AG08396 (cell line): ENCODE measurements at regions not wholly inside any gene's neighbourhood (a gene's known extent, or its start where the extent isn't known, plus 50 kb on each side); places are given as distances from the start of the nearest gene placed in this dataset.
A peak's percentile ranks its signal among the peaks of the same experiment; 100 is the strongest.
"Not testable (repeated sequence)": the region's sequence is repeated elsewhere in the genome, so short reads cannot be mapped to it uniquely, and the experiment has no call there.

Experiments used
- DNase-seq: peaks from one replicate; pipeline ENCODE4 v3.0.0; 2012; ENCODE audit warnings: low spot score, mixed read lengths

DNA sequence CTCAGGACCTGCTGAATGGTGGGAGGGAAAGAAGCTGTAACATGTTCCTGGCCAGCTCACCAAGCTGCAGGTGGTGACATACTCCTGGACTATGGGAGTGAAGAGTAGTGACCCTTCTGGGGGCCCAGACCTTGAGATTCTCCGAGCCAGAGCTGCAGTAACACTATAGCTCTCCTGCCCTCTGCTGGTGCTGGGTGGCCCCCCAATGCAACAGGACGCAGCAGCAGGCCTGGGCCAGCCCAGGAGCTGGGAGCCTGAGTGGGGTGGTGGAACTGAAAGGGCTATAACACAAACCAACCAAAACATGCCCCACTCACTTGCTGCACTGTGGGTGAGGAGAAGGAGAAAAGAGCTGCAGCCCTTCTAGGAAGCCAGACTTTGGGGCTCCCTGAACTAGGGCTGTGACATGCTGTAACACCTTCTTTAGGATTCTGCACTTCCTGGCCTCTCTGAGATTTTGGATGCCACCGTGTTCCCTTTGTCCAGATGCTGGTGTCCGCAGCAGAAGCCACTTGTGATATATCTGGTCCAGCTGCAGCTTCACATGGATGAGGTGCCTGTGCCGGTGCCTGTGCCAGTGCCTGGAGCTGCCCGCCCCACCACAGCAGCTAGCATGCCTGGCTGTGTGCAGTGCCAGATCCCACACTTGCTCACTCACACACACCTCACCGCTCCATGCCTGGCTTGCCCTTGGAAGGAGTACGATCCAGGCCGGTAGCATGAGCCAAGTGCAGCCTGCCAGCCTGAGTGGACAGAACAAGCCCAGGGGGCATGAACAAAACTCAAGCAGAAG, 636.8 kb upstream of the KCNMB2 start:
- DNase-seq, result no peak

DNA sequence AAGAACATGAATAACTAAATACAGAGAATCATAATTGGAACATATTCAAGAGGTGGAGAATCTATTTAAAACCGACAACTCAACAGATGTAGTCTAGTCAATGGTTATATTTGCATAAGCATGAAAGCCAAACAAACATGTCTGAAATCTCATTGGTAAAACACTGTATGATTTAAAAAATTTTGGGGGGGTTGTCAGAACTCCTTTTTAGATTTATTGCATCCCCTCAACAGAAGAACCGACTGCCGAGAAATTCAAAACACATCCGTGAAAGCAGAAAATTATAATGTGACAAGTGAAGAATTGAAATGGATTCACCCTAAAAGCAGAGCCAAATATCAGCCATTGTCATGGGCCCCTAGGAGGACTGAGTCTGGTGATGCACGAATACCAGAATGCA, 633.4 kb upstream of the KCNMB2 start:
- DNase-seq, result no peak

DNA sequence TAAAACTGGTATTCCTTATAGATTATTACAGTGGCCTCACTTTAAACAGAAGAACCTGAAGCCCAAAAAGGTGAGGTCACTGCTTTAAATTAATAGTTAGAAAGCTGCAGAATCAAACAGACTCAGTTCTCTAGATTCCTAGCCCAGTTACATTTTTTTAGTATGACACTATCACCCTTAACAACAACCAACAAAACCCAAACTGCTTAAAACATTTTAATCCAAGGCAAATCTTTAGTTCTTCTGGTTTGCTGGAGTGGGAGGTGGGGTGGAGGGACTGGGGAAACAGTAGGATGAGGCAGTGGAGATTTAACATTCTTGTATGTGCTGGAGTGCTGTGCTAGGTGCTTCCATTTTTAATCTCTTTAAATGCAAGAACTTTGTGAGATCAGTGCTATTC, 631.6 kb upstream of the KCNMB2 start:
- peak; percentile 41 for DNase-seq

DNA sequence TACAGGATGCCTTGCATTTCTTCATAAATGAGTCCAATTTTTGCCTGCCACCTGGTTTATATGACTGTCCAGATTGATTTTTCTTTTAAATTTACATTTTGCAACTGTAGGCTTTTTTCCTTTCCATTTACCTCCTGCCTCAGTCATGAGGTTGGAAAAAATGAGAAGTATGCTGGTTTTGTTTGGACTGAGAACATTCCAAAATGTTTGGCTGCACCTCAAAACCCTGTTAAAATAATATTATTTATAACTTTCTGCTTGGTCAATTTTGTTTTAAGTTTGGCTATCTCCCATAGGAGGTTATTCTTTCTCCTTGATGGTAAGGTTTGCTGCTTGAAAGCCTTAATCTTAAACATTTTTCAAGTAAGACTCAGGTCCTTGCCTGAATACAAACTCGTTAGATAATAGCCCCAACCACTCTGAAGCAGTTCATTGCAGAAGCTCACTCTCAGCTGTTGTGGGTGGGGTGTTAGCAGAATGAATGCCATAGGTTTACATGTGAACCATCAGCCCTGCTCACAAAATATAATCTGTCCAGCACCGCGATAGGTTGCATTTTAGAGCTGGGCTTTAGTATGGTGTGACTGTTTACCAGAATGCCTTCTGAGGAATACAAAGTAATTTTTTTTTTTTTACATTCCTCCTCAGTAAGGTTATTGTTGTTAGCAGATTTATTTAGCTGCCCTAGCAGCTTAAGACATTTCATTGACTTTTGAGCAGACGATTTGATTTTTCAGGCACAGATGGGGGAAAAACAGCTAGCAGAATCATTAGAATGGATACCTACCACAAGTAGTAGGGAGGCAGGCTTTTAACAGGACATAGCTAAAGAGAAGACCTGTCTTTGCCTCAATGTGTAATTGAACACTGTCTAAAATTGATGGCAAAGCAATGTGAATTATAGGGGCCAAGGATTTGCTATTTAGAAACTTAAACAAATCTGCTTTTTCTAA, 630.8 kb upstream of the KCNMB2 start:
- peak; percentile 67 for DNase-seq

DNA sequence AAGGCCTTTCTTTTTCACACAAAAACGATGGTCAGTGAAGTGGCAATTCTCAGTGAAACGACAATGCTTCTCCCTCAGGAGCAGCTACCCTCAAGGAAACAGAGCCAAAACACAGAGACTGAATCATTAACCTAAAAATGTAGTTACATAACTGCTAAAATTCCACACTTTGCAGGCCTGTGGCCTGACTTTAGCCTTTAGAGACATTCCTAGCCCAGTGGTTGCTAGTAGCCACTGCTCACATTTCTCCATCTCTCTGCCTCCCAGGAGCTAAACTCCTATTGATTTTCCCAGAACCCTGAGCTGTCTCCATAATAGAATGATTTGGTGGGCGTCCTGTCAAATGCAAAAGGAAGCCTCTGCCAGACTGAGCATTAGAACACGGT, 630.1 kb upstream of the KCNMB2 start:
- DNase-seq, result peak; percentile 81

DNA sequence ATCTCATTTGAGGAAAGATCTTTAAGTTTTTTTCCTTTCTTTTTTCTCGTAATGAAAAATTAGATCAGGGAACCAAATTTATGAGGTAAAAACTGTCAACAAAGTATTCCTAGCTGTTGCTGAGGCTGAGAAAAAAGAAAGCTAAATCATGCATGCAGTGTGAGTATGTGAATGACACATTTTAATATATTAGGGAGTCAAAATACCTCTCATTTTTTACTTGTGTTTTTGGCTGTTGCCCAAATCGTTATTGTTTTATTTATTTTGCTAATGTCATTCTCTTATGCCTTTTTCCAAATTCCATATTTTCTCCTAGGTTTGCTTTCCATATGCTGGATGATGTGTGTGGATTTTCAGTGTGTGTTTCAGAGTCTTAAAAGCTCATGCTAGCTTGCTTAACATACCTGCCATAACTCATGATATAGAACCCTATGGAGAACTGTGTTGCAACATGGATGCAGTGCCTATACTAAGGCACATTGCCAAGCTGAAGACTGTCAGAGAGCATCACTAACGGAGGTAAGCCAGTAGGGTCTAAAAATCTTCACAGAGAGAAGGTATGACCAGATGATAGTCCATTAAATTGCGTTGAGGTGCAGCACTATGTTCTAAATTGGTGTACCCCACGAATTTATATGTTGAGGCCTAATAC, 629.5 kb upstream of the KCNMB2 start:
- no peak for DNase-seq

DNA sequence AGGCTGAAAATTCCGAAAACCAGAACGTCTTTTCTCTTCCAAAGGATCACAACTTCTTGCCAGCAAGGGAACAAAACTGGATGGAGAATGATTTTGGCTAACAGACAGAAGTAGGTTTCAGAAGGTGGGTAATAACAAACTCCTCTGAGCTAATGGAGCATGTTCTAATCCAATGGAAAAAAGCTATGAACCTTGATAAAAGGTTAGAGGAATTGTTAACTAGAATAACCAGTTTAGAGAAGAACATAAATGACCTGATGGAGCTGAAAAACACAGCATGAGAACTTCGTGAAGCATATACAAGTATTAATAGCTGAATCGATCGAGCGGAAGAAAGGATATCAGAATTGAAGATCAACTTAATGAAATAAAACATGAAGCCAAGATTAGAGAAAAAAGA, 626.7 kb upstream of the KCNMB2 start:
- DNase-seq, result not testable (repeated sequence)

DNA sequence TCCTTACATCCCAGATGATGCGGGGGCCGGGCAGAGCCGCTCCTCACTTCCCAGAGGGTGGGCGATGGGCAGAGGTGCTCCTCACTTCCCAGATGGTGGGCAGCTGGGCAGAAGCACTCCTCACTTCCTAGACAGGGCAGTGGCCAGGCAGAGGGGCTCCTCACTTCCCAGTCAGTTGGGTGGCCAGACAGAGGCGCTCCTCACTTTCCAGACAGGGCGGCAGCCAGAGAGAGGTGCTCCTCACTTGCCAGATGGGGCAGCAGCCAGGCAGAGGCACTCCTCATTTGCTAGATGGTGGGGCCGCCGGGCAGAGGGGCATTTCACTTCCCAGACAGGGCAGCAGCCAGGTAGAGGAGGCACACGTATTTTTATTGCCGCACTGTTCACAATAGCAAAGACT, 622.0 kb upstream of the KCNMB2 start:
- DNase-seq, result no peak

DNA sequence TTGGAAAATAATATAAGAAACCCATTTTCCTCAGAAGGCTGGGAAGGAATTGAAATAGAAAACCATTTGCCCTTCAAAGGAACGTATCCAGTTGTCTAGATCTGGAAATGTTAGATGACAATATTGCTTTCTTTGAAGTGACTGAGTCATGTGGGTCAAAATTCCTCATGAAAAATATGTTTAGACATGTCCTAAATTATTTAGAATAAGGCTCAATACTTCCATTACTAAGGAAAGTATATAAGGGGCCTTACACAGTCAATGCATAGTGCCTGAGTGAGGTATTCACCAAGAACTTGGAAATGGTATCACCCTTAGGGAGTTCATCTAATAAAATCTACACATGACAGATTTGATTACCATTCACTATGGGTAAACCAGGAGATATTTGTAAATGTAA, 619.8 kb upstream of the KCNMB2 start:
- DNase-seq, result no peak

DNA sequence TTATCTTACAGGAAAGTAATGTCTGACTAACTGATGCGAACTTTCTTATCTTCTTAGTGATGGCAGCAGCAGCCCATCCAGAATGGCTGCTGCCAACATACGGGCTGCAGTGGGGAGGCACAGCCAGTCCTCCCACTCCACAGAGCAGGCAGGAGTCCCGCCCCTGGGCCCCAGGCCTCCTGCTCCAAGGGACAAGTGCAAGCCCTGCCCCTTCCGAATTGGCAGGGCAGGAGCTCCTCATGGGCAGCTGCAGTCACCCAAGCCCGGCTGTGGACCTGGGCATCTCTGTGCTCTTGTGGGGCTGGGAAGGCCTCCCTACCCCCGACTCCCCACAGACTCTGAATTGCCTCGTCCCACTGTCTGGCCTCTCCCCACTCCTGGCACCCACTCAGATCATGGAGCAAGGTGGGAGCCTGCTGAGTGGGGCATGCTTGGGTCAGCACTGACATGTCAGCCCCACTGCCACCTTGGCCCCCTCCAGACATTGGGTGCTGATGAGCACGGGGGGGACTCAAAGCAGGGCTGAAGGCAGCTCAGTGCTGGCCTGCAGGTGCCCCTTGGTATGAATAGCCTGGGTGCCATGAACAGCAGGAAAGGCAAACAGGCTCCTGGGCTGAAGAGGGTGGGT, 618.9 kb upstream of the KCNMB2 start:
- no peak for DNase-seq

DNA sequence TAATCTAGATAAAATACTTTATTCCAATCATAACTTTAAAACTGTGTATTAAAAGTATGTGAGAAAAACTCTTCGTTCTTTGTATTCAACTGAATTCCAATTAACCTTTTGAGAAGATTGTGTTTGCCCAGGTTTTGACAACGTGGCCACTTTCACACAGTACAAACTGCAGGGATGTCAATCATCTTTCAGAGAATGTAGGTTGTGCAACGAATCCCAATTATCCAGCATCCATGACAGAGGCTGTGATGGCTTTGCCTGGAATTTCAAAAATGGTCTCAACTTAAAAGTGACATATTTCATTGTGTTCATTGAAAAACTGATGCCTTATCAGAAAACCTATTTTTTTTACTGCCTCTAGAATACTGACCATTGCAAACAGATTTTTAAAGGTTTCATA, 615.1 kb upstream of the KCNMB2 start:
- no peak for DNase-seq

DNA sequence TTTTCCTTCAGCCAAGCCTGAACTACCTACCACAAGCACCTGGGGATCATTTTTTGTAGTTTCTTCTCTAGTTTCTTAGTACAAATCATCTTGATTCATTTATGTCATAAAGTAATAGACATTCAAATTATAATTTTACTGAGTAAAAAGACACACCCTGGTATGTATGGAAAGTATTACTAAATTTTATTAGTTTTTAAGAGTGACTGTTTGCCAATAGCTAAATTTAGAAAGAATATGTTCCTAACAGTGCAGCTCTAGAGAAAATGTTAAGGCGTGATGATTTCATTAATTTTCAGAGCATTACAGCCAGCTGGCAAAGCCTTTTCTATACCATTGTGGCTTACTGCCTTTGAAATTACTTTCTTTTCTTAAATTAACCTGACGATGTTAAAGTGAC, 612.0 kb upstream of the KCNMB2 start:
- no peak for DNase-seq

DNA sequence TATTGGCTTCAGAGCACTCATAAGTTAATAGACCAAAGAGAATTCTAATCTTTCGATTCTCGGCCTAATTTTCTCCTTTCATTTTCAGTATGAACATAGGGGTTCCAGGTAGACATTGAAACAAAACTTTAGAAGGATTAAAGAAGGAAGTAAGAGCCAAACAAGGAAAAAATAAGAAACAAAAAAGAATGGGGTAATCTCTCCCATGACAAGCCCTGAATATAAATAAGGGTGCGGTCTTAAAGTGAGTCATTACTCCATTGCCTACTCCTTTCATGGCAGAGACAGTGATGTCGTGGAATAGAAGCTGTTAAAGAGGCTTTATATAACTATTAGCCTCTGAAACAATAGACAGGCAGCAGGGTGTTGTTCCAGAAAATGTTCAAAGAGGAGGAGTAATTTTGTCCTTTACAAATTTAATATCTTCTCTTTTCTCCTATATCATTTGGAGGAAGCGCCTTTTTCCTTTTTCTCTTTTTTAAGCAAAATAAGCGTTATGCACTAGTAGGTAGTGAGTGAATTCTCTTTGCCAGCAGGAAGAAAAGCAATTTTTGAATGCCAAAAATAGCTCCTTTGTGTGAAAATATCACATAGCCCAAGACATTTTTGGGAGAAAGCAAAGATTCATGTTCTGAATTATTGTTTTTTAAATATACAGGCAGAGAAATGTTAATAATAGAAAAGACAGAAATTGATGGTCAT, 607.9 kb upstream of the KCNMB2 start:
- DNase-seq, result peak; percentile 38

DNA sequence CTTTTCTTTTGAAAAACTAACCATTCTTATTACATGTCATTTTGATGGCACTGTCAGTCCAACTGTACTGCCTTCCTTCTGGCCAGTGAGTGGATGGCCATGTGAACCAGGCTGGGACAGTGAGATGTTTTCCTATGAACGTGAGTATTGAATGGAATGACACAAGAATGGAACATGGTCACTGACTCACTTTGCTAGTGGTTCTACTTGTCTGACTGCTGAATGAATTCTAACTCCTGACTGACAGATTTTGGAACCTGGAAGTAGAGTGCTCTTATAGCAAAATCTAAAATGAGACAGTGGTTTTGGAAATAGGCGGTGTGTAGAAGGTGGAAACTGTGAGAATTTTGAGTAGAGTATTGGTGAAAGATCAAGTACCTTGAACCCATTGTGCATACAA, 606.9 kb upstream of the KCNMB2 start:
- peak; percentile 24 for DNase-seq

DNA sequence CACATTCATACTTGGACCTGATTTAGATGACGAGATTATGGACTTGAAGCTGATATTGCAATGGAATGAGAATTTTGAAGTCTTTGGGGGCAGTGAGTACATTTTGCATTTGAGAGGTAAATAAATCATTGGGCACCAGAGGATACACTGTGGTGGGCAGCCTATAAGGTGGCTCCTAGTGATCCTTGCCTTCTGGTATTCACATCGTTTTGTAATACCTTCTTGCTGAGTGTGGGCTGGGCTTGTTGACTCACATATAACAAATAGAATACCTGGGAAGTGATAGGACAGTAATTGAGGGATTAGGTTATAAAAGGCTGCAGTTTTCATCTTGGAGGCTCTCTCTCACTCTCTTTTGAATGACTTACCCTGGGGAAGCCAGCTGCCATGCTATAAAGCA, 605.5 kb upstream of the KCNMB2 start:
- no peak for DNase-seq

DNA sequence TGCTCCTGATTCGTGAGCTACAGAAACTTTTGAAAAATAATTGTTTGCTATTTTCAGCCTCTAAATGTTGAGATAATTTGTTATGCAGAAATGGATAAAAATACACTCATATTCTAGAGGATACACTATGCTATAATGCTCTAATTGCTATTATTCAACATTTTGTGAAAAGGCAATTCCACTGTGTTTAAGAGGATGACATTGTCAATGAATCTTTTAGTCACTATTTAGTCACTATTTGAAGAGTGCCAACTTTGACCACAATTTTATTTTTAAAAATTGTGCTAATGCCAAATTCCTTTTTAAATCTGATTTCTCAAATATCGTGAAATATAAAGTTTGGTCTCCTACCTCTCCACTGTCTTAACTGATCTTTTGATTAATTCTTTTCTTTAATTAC, 604.9 kb upstream of the KCNMB2 start:
- no peak for DNase-seq

DNA sequence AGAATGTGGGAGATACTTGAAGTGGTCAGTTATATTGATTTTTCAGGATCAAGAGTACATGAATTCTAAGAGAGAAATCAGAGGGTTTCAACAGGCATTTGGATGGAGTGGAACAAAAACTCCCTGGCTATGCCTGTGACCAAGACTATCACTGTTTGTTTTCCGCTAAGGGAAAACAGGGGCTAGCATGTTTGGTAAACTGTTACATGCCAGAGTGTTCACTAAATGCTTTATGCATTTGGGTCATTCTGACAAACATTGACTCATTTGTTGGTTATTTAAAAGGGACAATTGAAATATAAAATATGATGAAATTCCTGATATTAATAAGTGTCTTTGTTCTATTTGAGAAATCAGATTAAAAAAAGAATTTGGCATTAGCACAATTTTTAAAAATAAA, 603.9 kb upstream of the KCNMB2 start:
- no peak for DNase-seq

DNA sequence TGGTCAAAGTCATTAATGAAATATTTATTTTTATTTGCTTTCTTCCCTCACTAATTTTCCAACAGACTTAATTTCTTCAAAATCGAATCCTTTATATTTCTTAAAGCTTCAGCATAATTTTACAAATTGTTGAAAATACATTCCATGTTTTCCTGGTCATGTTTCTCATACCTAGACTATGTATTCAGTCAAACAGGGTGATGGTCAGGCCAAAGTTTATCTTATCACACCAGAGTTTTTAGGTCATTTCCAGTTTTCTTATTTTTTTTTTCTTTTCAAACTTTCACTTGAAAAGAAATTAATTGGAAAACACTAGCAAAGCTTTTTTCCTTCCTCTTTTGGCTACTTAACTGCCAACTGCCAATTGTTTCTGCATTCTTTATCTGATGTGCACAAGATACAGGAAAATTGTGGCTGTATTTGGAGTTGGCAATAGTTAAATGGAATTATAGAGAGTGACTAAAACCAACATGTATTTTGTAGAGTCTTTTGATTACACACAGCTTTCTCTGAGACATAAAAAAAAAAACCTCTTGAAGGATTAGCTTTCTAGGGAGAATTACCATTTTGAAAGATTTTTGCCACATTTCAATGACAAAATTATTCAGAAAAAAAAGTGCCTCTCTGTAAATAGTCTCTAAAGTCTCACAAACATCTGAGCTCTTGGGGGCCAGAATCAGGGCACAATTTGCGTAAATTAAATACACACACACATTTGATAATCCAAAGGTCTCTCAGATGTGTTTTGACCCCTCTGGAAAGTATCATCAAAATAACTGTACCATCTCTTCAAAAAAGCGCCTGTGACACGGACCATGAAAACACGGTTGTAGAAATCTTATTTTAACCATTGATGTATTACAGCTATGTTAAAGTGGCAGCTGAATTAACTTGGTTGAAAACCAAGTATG, 603.2 kb upstream of the KCNMB2 start:
- no peak for DNase-seq

DNA sequence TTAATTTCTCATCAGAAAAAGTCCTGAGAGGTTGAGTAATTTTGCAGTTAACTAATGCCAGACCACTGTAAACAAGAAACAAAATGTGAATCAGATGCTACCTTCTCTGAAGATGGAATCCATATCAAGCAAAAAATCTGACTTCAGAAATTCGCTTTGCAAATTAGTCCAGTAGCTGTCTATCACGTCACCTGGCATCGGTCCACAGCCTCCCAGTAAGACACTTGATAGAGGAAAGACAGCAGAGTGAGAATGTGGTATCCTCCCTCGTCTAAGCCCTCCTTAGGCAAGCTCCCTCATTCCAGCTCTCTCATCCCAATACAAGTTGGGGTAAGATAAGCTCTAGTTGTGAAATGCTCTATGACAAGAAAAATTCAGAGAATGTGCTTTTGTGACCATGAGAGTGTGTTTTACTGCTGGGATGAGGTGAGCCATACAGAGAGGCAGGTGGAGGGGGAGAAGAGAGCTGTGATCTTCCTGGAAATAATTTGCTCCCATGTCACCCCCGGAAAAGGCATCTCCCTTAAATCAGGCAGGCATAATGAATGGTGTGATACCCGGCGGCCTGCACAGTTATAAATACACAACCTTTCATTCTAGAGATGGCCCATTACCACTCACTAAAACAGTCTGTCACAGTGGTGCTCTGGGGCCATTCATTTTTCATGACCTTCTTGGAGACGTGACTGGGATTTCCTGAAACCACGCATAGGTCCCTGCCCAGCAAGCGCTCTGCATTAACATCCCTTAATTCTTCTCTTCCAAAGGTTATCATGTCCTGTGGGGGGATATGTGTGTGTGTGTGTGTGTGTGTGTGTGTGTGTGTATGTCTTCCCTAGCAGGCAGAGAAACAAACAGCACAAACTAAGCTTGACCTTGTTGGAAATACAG, 602.0 kb upstream of the KCNMB2 start:
- DNase-seq, result peak; percentile 31

DNA sequence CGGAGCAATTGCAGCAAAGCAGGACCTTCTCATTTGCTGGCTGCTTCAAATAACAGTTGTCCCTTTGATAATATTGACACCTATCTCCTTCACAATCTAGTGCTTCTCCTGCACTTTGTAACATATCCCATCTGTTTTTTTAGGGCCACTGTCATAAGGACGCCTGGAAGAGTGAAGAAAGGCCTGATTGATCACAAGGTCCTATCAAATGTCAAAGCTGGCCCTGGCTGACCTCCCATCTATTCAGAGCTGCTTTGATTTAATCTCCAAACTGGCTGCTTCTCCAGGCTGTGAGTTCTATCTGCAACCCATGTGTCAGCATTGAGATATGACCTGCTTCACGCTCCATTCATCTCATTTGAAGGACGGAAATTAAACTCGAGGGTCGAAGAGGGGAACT, 601.2 kb upstream of the KCNMB2 start:
- DNase-seq, result no peak
